HEK293 (cell line): ENCODE measurements at regions not wholly inside any gene's neighbourhood (a gene's known extent, or its start where the extent isn't known, plus 50 kb on each side); places are given as distances from the start of the nearest gene placed in this dataset.

Source experiments
- CTCF ChIP-seq: fragments of 450-650 bp; formaldehyde crosslinking; IDR thresholded peaks from 2 replicates; pipeline ENCODE4 v1.5.1; 2016; ENCODE audit warnings: missing biosample characterization, missing genetic modification characterization
- KLF1 ChIP-seq: fragments of 450-650 bp; formaldehyde crosslinking; IDR thresholded peaks from 2 replicates; pipeline ENCODE4 v1.5.1; 2016; ENCODE audit warnings: missing biosample characterization, missing genetic modification characterization
- TCF7L2 ChIP-seq: IDR thresholded peaks from 2 replicates; pipeline ENCODE4 v1.6.1; 2011; ENCODE audit warnings: low read depth, mild to moderate bottlenecking, inconsistent platforms, low read length, moderate library complexity, borderline replicate concordance
- ZBTB20 ChIP-seq: fragments of 450-650 bp; formaldehyde crosslinking; IDR thresholded peaks from 2 replicates; pipeline ENCODE4 v1.5.1; 2016; ENCODE audit warnings: missing biosample characterization, missing genetic modification characterization
- ZBTB48 ChIP-seq: fragments of 450-650 bp; formaldehyde crosslinking; IDR thresholded peaks from 2 replicates; pipeline ENCODE4 v1.5.1; 2016; ENCODE audit warnings: missing biosample characterization, missing genetic modification characterization
- ZNF292 ChIP-seq: fragments of 450-650 bp; formaldehyde crosslinking; IDR thresholded peaks from 2 replicates; pipeline ENCODE4 v1.5.1; 2016; ENCODE audit warnings: low read depth, missing biosample characterization, missing genetic modification characterization, borderline replicate concordance
- ZNF391 ChIP-seq: fragments of 450-650 bp; formaldehyde crosslinking; IDR thresholded peaks from 2 replicates; pipeline ENCODE4 v1.5.1; 2016; ENCODE audit warnings: low read depth, missing biosample characterization, missing genetic modification characterization, borderline replicate concordance
- ZNF449 ChIP-seq: fragments of 450-650 bp; formaldehyde crosslinking; IDR thresholded peaks from 2 replicates; pipeline ENCODE4 v1.5.1; 2017; ENCODE audit warnings: missing biosample characterization, mild to moderate bottlenecking, missing genetic modification characterization, moderate library complexity
- ZNF560 ChIP-seq: fragments of 450-650 bp; formaldehyde crosslinking; IDR thresholded peaks from 2 replicates; pipeline ENCODE4 v1.5.1; 2017; ENCODE audit warnings: missing biosample characterization, missing genetic modification characterization, borderline replicate concordance
- ZNF571 ChIP-seq: fragments of 450-650 bp; formaldehyde crosslinking; IDR thresholded peaks from 2 replicates; pipeline ENCODE4 v1.5.0; 2017; ENCODE audit warnings: missing biosample characterization, missing genetic modification characterization

GRCh38 chr1:87981810-87982209 is 653.1 kb downstream of the LMO4 start:
- TF ChIP-seq CTCF (tag by site-specific recombination), result no peak
- TF ChIP-seq ZNF292 (tag by site-specific recombination), result no peak
- no peak for TF ChIP-seq ZBTB20
- TF ChIP-seq ZNF391, result no peak
- no peak for TF ChIP-seq KLF1 (tag by site-specific recombination)
- no peak for TF ChIP-seq ZNF560 (tag by site-specific recombination)
- TF ChIP-seq ZBTB48 (tag by site-specific recombination), result no peak
- no peak for TF ChIP-seq ZNF571 (tag by site-specific recombination)
- TF ChIP-seq ZNF449 (tag by site-specific recombination), result no peak
- TF ChIP-seq TCF7L2, result no peak
